H1 (cell line): ENCODE measurements at regions not wholly inside any gene's neighbourhood (a gene's known extent, or its start where the extent isn't known, plus 50 kb on each side); places are given as distances from the start of the nearest gene placed in this dataset.

Experiments
- CTCF ChIA-PET: fragments of 300-600 bp; sonication (Branson Sonifier 250); formaldehyde crosslinking; loops from one replicate; lab custom pipeline; 2021; ENCODE audit not compliant: partially characterized antibody; lab: Charles Lee
- POLR2A ChIA-PET: fragments of 300-600 bp; sonication (Branson Sonifier 250); formaldehyde crosslinking; loops from one replicate; lab custom pipeline; 2021; ENCODE audit warnings: inconsistent platforms; ENCODE audit not compliant: partially characterized antibody; lab: Charles Lee
- DNase-seq, 2 experiments: peaks; one replicate each; pipeline versions ENCODE4 v3.0.0 to v3.0.0-alpha.2; 2010 to 2022; ENCODE audit warnings: low spot score in 2 of 2, low read depth in 1 of 2, mixed read lengths in 1 of 2
- FAIRE-seq: peaks from 2 replicates; lab custom pipeline; 2011; peaks lifted over from hg19 to GRCh38; lab: Jason Lieb, UNC
- H2AFZ ChIP-seq: 2 replicates; pipeline ENCODE4 v1.8.1; 2012; ENCODE audit warnings: low read length, inconsistent platforms
- H2AK5ac ChIP-seq: 2 replicates; pipeline ENCODE4 v1.6.1; 2013; ENCODE audit warnings: low read depth, low read length
- H2BK120ac ChIP-seq: replicated peaks from 2 replicates; pipeline ENCODE3; 2013; ENCODE audit warnings: low read depth, low read length, inconsistent platforms
- H2BK12ac ChIP-seq: 2 replicates; pipeline ENCODE4 v1.6.1; 2013; ENCODE audit warnings: low read depth, low read length
- H2BK15ac ChIP-seq: 2 replicates; pipeline ENCODE4 v1.6.1; 2013; ENCODE audit warnings: low read length
- H2BK20ac ChIP-seq: 2 replicates; pipeline ENCODE4 v1.6.1; 2013; ENCODE audit warnings: low read length
- H2BK5ac ChIP-seq: 2 replicates; pipeline ENCODE4 v1.6.1; 2013; ENCODE audit warnings: low read depth, low read length
- H3K14ac ChIP-seq: 2 replicates; pipeline ENCODE4 v1.6.1; 2013; ENCODE audit warnings: inconsistent platforms; ENCODE audit not compliant: insufficient read length
- H3K18ac ChIP-seq: 2 replicates; pipeline ENCODE4 v1.6.1; 2013; ENCODE audit warnings: low read length; ENCODE audit errors: extremely low read depth
- H3K23ac ChIP-seq: 2 replicates; pipeline ENCODE4 v1.6.1; 2013; ENCODE audit warnings: inconsistent platforms; ENCODE audit not compliant: insufficient read length
- H3K23me2 ChIP-seq: 2 replicates; pipeline ENCODE4 v1.6.1; 2013; ENCODE audit warnings: low read depth, low read length
- H3K27ac ChIP-seq: 2 replicates; pipeline ENCODE4 v1.6.1; 2011; ENCODE audit warnings: low read depth, low read length, inconsistent platforms
- H3K27me3 ChIP-seq, 4 experiments: replicated peaks in 1 of 4; 1 replicate in 1 of 4; 2 replicates in 3 of 4; pipeline versions ENCODE4 v1.6.1 to v1.8.1; 2011 to 2013; ENCODE audit warnings: low read length in 3 of 4, mild to moderate bottlenecking in 3 of 4, inconsistent platforms in 2 of 4, mixed read lengths in 2 of 4, moderate library complexity in 1 of 4; ENCODE audit not compliant: control insufficient read depth in 3 of 4, insufficient read depth in 3 of 4; ENCODE audit errors: extremely low read depth in 1 of 4
- H3K36me3 ChIP-seq, 4 experiments: 2 replicates each; pipeline versions ENCODE4 v1.6.1 to v1.8.1; 2011 to 2013; ENCODE audit warnings: mild to moderate bottlenecking in 4 of 4, low read length in 3 of 4, moderate library complexity in 2 of 4, control low read depth in 1 of 4, inconsistent platforms in 1 of 4; ENCODE audit not compliant: insufficient read depth in 4 of 4, control insufficient read depth in 2 of 4
- H3K4ac ChIP-seq: replicated peaks from 2 replicates; pipeline ENCODE3; 2013; ENCODE audit warnings: low read length, low read depth, mixed read lengths, inconsistent platforms; ENCODE audit not compliant: insufficient read length
- H3K4me1 ChIP-seq, 4 experiments: replicated peaks in 1 of 4; 1 replicate in 1 of 4; 2 replicates in 3 of 4; pipeline versions ENCODE4 v1.6.1 to v1.8.1; 2011 to 2013; ENCODE audit warnings: low read length in 3 of 4, inconsistent platforms in 2 of 4, mixed read lengths in 1 of 4; ENCODE audit not compliant: insufficient read depth in 4 of 4, control insufficient read depth in 3 of 4
- H3K4me2 ChIP-seq, 2 experiments: 2 replicates each; pipeline versions ENCODE4 v1.6.1 to v1.8.1; 2011 to 2013; ENCODE audit warnings: low read depth in 2 of 2, low read length in 2 of 2, control low read depth in 1 of 2, inconsistent platforms in 1 of 2, mild to moderate bottlenecking in 1 of 2; ENCODE audit not compliant: insufficient read depth in 1 of 2
- H3K4me3 ChIP-seq, 4 experiments: fragments of 200-600, 300-600 bp in 1 of 4; sonication (generic), shearing (Covaris generic), sonication (Bioruptor Twin) in 1 of 4; 2 replicates each; pipeline versions ENCODE4 v1.5.1 to v1.8.1; 2011 to 2016; ENCODE audit warnings: low read length in 4 of 4, low read depth in 3 of 4, control low read depth in 2 of 4, inconsistent platforms in 2 of 4, mild to moderate bottlenecking in 2 of 4, mixed read lengths in 1 of 4, moderate library complexity in 1 of 4; ENCODE audit not compliant: insufficient read depth in 2 of 4; ENCODE audit errors: extremely low read depth in 1 of 4
- H3K56ac ChIP-seq: replicated peaks from 2 replicates; pipeline ENCODE3; 2013; ENCODE audit warnings: low read depth, mild to moderate bottlenecking, mixed read lengths, low read length, inconsistent platforms; ENCODE audit not compliant: insufficient read length
- H3K79me1 ChIP-seq: 2 replicates; pipeline ENCODE4 v1.6.1; 2013; ENCODE audit warnings: low read depth, low read length, control low read depth
- H3K79me2 ChIP-seq, 2 experiments: 2 replicates each; pipeline versions ENCODE4 v1.6.1 to v1.8.1; 2012 to 2013; ENCODE audit warnings: low read length in 2 of 2, mild to moderate bottlenecking in 2 of 2, inconsistent platforms in 1 of 2; ENCODE audit not compliant: insufficient read depth in 2 of 2, control insufficient read depth in 1 of 2
- H3K9ac ChIP-seq, 4 experiments: replicated peaks in 1 of 4; 1 replicate in 1 of 4; 2 replicates in 3 of 4; pipeline versions ENCODE4 v1.6.1 to v1.8.1; 2011 to 2013; ENCODE audit warnings: low read depth in 3 of 4, low read length in 3 of 4, control low read depth in 2 of 4, mild to moderate bottlenecking in 2 of 4, moderate library complexity in 2 of 4, inconsistent platforms in 1 of 4; ENCODE audit errors: extremely low read depth in 1 of 4
- H3K9me3 ChIP-seq, 2 experiments: 2 replicates each; pipeline versions ENCODE4 v1.6.1 to v1.8.1; 2012 to 2013; ENCODE audit warnings: mild to moderate bottlenecking in 2 of 2, moderate library complexity in 2 of 2, control low read depth in 1 of 2, inconsistent platforms in 1 of 2, low read depth in 1 of 2, low read length in 1 of 2, mixed read lengths in 1 of 2; ENCODE audit not compliant: insufficient read depth in 2 of 2
- H4K20me1 ChIP-seq, 2 experiments: replicated peaks in 1 of 2; 2 replicates each; pipeline versions ENCODE3 to v1.8.1; 2011 to 2013; ENCODE audit warnings: inconsistent platforms in 2 of 2, low read length in 2 of 2, mild to moderate bottlenecking in 1 of 2; ENCODE audit not compliant: insufficient read depth in 2 of 2, control insufficient read depth in 1 of 2
- H4K5ac ChIP-seq: 2 replicates; pipeline ENCODE4 v1.6.1; 2013; ENCODE audit warnings: low read length, low read depth, mixed read lengths, inconsistent platforms; ENCODE audit not compliant: insufficient read length
- H4K8ac ChIP-seq: 2 replicates; pipeline ENCODE4 v1.8.0; 2013; ENCODE audit warnings: mild to moderate bottlenecking, moderate library complexity, low read length, inconsistent platforms; ENCODE audit not compliant: insufficient read depth; ENCODE audit errors: extremely low read depth
- H4K91ac ChIP-seq: replicated peaks from 2 replicates; pipeline ENCODE3; 2013; ENCODE audit warnings: low read length, mixed read lengths, inconsistent platforms; ENCODE audit not compliant: insufficient read length
- CTBP2 ChIP-seq: IDR thresholded peaks from 2 replicates; pipeline ENCODE4 v1.7.0; 2011; ENCODE audit warnings: borderline replicate concordance, mild to moderate bottlenecking, moderate library complexity, mixed read lengths, low read length; ENCODE audit not compliant: insufficient read depth, insufficient read length
- EZH2 ChIP-seq: fragments of 200-600 bp; sonication (generic); IDR thresholded peaks from 2 replicates; pipeline ENCODE4 v1.7.1; 2012; ENCODE audit warnings: low read depth, mild to moderate bottlenecking, moderate library complexity, low read length, inconsistent platforms; ENCODE audit not compliant: severe bottlenecking
- GABPA ChIP-seq: IDR thresholded peaks from 2 replicates; pipeline ENCODE4 v1.6.1; 2011; ENCODE audit warnings: mild to moderate bottlenecking, low read length, moderate library complexity, borderline replicate concordance; ENCODE audit not compliant: insufficient read depth
- MAFK ChIP-seq: IDR thresholded peaks from 2 replicates; pipeline ENCODE4 v1.6.1; 2012; ENCODE audit warnings: low read depth, mild to moderate bottlenecking, improper control_type of control experiment, low read length
- MAX ChIP-seq: IDR thresholded peaks from 2 replicates; pipeline ENCODE4 v1.6.1; 2012; ENCODE audit warnings: inconsistent platforms
- ZNF274 ChIP-seq: IDR thresholded peaks from 2 replicates; pipeline ENCODE4 v1.7.0; 2012; ENCODE audit warnings: low read length, borderline replicate concordance; ENCODE audit errors: extremely low read depth
- WGBS, 2 experiments: shearing (Covaris generic) in 1 of 2; methylation state at CpG; one replicate each; pipeline versions ENCODE4 v1.1.6 to v1.1.7; 2013 to 2015; ENCODE audit warnings: low lambda C conversion rate in 2 of 2, mixed read lengths in 2 of 2, inconsistent platforms in 1 of 2, low coverage in 1 of 2, missing lambda C conversion rate in 1 of 2; ENCODE audit not compliant: insufficient replicate concordance in 2 of 2, insufficient coverage in 1 of 2, insufficient read length in 1 of 2; ENCODE audit errors: extremely low coverage in 1 of 2, missing lambda C conversion rate in 1 of 2; 5-methylcytosine and 5-hydroxymethylcytosine counted together

GRCh38 chr16:86063760-86064405, 164.9 kb downstream of the IRF8 start:
- no peak overlapping the region for H3K4me2 ChIP-seq
- H2BK15ac ChIP-seq, result no peak overlapping the region
- H2BK120ac ChIP-seq, result no peak overlapping the region
- 93% methylated on average over 5 of the region's 9 CpGs; no CpG with 5 or more reads in 1 of the 2 experiments for WGBS, 2 experiments
- H2AFZ ChIP-seq, result no peak overlapping the region
- H3K9ac ChIP-seq, result no peak overlapping the region
- no peak overlapping the region for H3K4me3 ChIP-seq
- no peaks in the 10 kb centered on the region for H3K79me1 ChIP-seq
- H4K5ac ChIP-seq, result no peak overlapping the region
- H3K79me2 ChIP-seq, result no peaks in the 10 kb centered on the region
- DNase-seq (no peak), FAIRE-seq (no peak)
- no peaks in the 10 kb centered on the region for H3K4me1 ChIP-seq
- H2BK12ac ChIP-seq, result no peak overlapping the region
- H3K27me3 ChIP-seq, result peaks cover 0 to 3% (median 0%) of the 10 kb centered on the region in 4 experiments; a peak in 1 of 7 replicates
- H3K56ac ChIP-seq, result no peak overlapping the region
- no peak for TF ChIP-seq MAFK
- no peak for TF ChIP-seq MAX
- TF ChIP-seq ZNF274, result no peak
- no peak for TF ChIP-seq EZH2
- no peak for TF ChIP-seq GABPA
- no peak for TF ChIP-seq CTBP2
- H2BK20ac ChIP-seq, result no peak overlapping the region
- no peak overlapping the region for H3K14ac ChIP-seq
- POLR2A ChIA-PET, result interaction anchor here (0.6 to 0.9 kb wide), 2 partner anchors 15 to 24 kb away, joined by 3 to 4 read pairs; no protein-coding TSS in a partner anchor
- H2BK5ac ChIP-seq, result no peak overlapping the region
- no peaks in the 10 kb centered on the region for H3K36me3 ChIP-seq
- no peak overlapping the region; the same call in 1 of the 2 replicates for H4K8ac ChIP-seq
- H3K4ac ChIP-seq, result no peak overlapping the region
- H3K18ac ChIP-seq, result no peak overlapping the region
- H3K23ac ChIP-seq, result no peak overlapping the region
- peaks cover 0 to 1% of the 10 kb centered on the region in 2 experiments for H4K20me1 ChIP-seq
- no peak overlapping the region for H4K91ac ChIP-seq
- H3K23me2 ChIP-seq, result no peaks in the 10 kb centered on the region
- CTCF ChIA-PET, result interaction anchor here (0.7 to 1.6 kb wide), 10 partner anchors 9 to 453 kb away, joined by 3 to 6 read pairs (median 4); no protein-coding TSS in a partner anchor
- H3K27ac ChIP-seq, result no peak overlapping the region
- no peak overlapping the region for H2AK5ac ChIP-seq
- no peaks in the 10 kb centered on the region for H3K9me3 ChIP-seq
